ENCODE measurements at regions not wholly inside any gene's neighbourhood (a gene's known extent, or its start where the extent isn't known, plus 50 kb on each side); places are given as distances from the start of the nearest gene placed in this dataset.

GRCh38 chr4:138097912-138098600 lies 144.1 kb downstream of the SLC7A11 start:
- TF ChIP-seq CTCF (IDR thresholded peaks at IDR 0.05) (no peak), POLR2AphosphoS5 (IDR thresholded peaks at IDR 0.05) (no peak)

All from suprapubic skin (tissue), 3 donors.